VCaP (cell line): ENCODE measurements at regions not wholly inside any gene's neighbourhood (a gene's known extent, or its start where the extent isn't known, plus 50 kb on each side); places are given as distances from the start of the nearest gene placed in this dataset.

Experiments
- H3K27ac ChIP-seq: fragments of 450-650 bp; 2 replicates; pipeline ENCODE4 v1.5.1; 2017
- CTCF ChIP-seq: fragments of 450-650 bp; conservative IDR thresholded peaks from 2 replicates; pipeline ENCODE4 v1.5.1; 2017; ENCODE audit warnings: mild to moderate bottlenecking, moderate library complexity

GRCh38 chr1:216905781-216906180 lies 182.6 kb upstream of the ESRRG start:
- TF ChIP-seq CTCF = no peak
- no peak overlapping the region for H3K27ac ChIP-seq

DNA sequence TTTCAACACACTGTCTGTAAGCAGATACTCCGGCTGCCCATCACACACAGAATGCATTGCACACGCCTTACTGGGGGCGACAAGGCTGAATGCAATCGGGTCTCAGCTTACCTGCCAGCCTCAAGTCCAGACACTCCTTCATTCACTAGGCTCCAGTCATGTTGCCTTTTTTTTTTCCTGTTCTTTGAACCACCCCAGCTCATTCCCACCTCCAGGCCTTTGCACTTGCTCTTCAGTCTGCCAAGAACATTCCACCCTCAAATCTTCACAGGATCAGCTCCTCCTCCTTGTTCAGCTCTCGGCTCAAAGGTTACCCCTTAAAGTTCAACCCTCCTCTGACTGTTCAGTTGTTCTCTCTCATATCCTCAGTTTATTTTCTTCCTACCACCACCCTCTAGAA lies 181.9 kb upstream of the ESRRG start:
- no peak overlapping the region for H3K27ac ChIP-seq
- TF ChIP-seq CTCF = no peak

- H3K27ac ChIP-seq = peak overlapping the region; percentile 76
- no peak for TF ChIP-seq CTCF
Observed at GRCh38 chr1:216904471-216904870, 181.2 kb upstream of the ESRRG start.

GRCh38 chr1:216903382-216903740 lies 180.1 kb upstream of the ESRRG start:
- peak overlapping the region; percentile 76 for H3K27ac ChIP-seq
- no peak for TF ChIP-seq CTCF

DNA sequence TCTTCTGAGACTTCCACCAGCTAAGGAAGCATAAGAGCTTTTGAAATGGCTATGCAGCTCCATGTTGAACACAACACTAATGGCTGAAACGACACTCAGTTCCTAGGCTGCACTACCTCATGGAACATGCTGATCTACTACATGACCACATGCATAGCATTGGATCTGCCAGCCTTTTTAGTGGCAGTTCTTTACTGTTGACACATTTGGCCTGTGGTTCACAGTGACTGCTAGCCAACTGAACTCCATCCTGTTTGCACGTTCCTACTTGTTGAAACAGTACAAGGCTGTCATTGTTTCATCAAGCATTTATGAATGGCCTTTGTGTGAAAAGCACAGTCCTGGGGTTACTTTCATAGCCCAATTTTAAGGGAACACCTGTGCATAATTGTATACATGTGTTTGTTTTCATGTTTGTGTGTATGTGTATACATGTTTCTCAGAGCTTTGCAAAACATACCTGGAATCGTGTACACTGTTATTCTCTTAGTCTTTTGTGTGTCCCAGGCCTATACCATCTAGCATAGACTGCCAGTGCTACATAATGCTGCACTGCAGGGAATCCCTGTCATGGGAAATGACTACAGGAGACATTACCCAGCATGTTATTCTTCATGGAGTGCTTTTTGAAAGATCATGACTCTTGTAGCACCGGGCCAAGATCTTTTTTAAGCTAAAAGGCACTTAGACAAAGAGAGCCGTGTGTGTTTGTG lies 179.6 kb upstream of the ESRRG start:
- H3K27ac ChIP-seq = peak overlapping the region; percentile 76
- TF ChIP-seq CTCF = no peak

DNA sequence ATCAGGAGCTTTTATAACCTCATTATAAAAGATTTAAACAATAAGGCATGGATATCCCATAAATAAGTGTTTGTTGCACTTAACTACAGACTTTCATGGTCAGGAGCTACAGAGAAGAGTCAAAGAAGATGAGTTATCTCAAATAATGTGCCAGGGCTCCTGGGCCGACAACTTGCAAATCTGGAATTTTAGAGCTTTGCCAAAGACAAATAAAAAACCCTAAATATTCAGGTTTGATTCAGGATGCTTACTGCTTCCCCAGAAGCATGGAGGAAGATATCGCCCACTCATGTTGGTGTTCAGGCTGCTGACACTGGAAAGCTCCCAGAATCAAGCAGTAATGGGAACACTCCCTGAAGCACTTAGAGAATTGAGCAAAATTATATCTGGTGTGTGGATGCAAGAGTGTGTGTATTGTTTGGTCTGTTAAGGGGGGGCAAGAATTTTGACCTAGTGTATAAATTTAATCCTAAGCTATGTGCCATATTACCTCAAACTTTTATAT lies 176.9 kb upstream of the ESRRG start:
- H3K27ac ChIP-seq = no peak overlapping the region
- no peak for TF ChIP-seq CTCF

GRCh38 chr1:216898801-216899200 lies 175.6 kb upstream of the ESRRG start:
- no peak for TF ChIP-seq CTCF

More at GRCh38 chr1:216898801-216899200, 175.6 kb upstream of the ESRRG start:
- no peak overlapping the region for H3K27ac ChIP-seq
